ENCODE measurements at regions not wholly inside any gene's neighbourhood (a gene's known extent, or its start where the extent isn't known, plus 50 kb on each side); places are given as distances from the start of the nearest gene placed in this dataset.

DNA sequence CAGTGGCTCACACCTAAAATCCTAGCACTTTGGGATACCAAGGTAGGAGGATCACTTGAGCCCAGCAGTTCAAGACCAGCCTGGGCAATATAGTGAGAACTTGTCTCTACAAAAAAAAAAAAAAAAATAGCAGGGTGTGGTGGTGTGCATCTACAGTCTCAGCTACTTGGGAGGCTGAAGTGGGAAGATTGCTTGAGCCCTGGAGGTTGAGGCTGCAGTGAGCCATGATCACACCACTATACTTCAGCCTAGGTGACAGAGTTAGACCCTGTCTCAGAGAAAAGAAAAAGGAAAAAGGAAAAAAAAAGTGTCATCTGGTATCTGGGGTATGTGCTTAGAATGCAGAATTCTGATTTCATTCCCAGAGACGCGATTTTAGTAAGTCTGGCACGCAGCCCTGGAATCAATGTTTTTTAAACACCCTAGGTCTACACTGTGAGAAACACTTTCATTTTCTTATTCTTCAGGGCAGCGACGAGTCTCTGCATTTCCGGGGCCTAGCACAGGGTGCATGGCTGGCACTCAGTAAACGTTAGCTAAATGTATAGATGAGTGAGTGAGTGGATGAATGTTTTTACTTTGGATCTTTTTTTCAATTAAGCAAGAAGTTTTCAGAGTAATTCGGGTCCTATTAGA is 243.8 kb upstream of the PWP1 start:
- DNase-seq (ENCODE audit: low read depth in 2 of 2): no peak

- DNase-seq (ENCODE audit: low read depth in 2 of 2): no peak
These were observed 243.1 kb upstream of the PWP1 start for GRCh38 chr12:107442326-107442987.

DNA sequence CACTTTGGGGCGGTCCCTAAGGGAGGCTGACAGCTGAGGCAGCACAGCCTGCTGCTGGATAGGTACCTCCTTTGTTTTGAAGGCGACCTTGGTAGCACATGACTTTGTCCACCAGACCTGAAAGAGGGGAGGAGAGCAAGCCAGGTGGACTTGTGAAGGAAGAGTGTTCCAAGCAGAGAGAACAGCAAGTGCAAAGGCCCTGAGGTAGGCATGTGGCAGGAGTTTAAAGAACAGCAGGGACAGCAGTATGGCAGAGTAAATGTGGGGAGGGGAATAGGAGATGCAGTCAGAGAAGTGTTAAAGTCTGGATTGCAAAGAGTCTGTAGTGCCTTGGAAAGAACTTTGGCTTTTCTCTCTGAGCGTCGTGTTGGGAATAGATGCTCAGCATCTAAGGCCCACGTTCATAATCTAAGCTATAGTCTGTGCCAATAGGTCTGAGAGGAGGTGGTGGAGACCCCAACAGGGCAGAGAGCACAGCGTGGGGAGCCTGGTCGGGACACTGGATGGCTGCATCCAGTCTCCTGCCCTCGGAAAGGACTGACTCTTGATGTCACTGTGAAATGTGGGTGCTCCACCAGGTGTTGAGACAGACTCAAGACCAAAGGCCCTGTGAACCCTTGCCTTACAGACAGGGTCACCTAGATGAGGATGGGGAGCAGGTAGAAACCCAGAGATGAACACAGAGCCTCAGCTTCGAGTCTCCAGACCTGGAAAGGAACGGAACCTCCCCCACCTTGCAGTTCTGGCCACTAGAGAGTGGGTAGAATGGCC is 242.1 kb upstream of the PWP1 start:
- DNase-seq (ENCODE audit: low read depth in 2 of 2): no peak

GRCh38 chr12:107444771-107445170 is 240.8 kb upstream of the PWP1 start:
- DNase-seq (ENCODE audit: low read depth in 2 of 2): no peak

GRCh38 chr12:107446476-107446875 is 239.1 kb upstream of the PWP1 start:
- DNase-seq (ENCODE audit: low read depth in 2 of 2): no peak

- no peak for DNase-seq (ENCODE audit: low read depth in 2 of 2)
These were observed 238.3 kb upstream of the PWP1 start for GRCh38 chr12:107447336-107447735.

- DNase-seq (ENCODE audit: low read depth in 2 of 2): no peak
These were observed 237.4 kb upstream of the PWP1 start for GRCh38 chr12:107448198-107448597.

DNA sequence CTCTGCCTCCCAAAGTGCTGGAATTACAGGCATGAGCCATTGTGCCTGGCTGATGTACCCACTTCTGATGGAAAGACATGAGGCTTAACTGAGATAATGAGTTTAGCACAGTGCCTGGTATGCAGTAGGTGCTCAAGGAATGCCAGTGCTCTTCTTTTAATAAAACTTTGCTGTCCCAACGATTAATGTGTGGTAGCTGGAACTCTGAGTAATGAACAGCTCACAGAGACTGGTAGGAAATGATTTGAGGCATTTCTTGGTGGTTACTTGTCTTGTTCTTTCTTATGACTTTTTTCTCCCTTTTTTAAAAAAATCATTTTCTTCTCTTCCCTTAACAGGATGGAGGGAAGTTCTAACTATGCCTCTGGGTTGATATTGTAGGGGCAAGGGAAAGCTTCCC is 235.7 kb upstream of the PWP1 start:
- no peak for DNase-seq (ENCODE audit: low read depth in 2 of 2)

DNA sequence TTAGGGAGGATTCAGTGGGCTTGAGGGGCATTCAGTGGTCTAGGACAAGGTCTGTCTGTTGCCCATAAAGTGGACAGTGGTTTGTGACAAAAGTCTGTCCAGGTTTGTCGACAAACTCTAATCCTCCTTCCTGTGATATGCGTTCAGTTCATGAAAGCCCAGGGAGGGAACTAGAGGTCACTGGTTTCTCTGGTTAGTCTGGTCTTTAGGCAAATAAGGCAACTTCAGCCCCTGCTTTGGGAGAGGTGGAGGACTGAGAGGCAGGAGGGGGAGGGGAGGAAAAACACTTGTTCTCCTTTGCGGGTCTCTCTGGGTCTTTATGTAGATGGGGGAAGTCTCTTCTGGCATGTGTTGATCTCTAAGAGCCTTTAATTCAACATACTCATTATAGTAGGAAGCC is 235.1 kb upstream of the PWP1 start:
- DNase-seq (ENCODE audit: low read depth in 2 of 2): no peak

- no peak for DNase-seq (ENCODE audit: low read depth in 2 of 2)
These were observed 234.4 kb upstream of the PWP1 start for GRCh38 chr12:107451246-107451645.

GRCh38 chr12:107454109-107454830 is 231.3 kb upstream of the PWP1 start:
- DNase-seq (ENCODE audit: low read depth in 2 of 2): no peak

- no peak for DNase-seq (ENCODE audit: low read depth in 2 of 2)
These were observed 228.2 kb upstream of the PWP1 start for GRCh38 chr12:107457362-107457935.

DNA sequence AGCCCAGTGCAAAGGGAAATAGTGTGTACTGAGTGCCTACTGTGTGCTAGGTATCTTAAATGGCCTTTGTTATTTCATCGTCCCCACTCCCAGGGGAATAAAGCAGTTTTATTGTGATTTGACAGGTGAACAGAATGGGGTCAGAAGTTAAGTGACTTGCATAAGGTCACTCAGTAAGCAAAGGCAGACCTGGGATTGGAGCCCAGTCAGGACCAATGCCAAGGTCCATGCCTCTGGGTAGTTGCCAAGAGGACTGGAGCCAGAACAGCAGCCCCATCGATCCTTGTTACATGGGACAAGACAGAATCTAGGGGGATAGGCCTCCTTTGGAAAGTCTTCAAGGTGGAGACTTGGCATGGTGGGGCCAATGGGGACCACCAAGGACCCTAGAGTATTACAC is 227.4 kb upstream of the PWP1 start:
- no peak for DNase-seq (ENCODE audit: low read depth in 2 of 2)

DNA sequence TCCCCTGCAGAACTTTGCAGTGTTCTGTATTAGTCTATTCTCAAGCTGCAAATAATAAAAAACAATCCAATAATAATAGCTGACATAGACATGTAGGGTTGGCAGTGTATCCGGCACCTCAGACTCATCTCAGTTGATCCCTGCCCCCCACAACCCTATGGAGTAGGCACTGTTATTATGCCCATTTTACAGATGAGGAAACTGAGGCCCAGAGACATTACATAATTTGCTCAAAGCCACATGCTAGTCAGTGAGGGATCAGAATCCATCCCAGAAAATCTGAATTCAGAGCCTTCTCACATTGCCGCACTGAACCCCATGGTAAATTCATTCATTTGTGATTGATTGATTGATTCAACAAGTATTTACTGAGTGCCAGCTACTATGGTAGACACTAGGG is 226.6 kb upstream of the PWP1 start:
- DNase-seq (ENCODE audit: low read depth in 2 of 2): no peak

DNA sequence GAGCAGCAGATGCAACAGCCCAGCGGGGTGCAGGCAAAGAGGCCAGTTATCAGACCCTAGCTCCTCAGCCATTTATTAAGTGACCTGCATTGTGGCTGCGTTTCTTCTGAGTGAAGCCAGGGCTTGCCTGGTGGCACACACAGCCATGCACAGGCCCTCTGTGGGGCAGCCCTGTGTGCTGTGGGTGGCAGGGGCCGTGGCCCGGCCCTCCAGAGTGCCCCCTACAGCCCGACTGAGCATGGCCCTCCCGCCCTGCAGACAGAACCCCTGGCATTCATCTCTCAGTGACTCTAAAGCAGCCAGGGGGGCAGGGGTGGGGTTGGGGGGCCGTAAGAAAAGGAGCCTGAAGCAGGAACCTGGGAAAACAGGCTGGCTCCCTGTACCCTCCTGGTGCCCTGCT is 226.0 kb upstream of the PWP1 start:
- DNase-seq (ENCODE audit: low read depth in 2 of 2): no peak

GRCh38 chr12:107461222-107461975 is 224.2 kb upstream of the PWP1 start:
- DNase-seq (ENCODE audit: low read depth in 2 of 2): no peak

- no peak for DNase-seq (ENCODE audit: low read depth in 2 of 2)
These were observed 222.9 kb upstream of the PWP1 start for GRCh38 chr12:107462428-107463332.

DNA sequence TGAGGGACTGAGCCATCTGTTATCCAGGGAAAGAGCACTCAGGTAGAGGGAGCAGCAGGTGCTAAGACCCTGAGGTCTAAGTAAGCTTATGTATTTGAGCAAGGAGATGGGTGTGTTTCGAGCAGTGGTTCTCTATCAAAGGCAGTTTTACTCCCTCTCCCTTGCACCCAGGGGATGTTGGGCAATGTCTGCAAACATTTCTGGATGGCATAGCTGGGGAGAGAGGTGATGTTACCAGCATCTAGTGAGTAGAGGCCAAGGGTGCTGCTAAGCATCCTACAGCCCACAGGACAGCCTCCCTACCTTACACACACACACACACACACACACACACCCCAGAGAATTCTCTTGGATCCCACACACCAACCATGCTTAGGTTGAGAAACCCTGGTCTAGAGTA is 221.0 kb upstream of the PWP1 start:
- no peak for DNase-seq (ENCODE audit: low read depth in 2 of 2)

GRCh38 chr12:107465625-107466024 is 220.0 kb upstream of the PWP1 start:
- DNase-seq (ENCODE audit: low read depth in 2 of 2): no peak

DNA sequence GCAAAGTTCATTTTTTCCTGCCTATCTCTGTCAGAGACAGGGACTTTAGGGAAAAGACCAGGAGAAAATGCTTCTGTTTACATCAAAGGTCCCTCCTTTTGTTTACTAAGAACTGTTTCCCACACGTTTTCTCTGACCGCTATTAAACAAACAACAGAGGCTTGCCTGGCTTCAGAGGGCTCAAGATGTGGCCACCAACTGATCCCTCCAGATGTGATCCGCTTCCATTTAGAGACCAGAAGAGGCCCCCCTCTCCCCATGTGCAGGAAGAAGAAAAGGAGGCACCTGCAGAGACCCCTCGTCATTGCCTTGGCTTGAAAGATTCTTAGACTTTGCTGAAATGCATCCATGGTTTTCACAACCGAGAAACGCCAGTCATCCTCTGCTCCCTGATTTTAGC is 217.9 kb upstream of the PWP1 start:
- DNase-seq (ENCODE audit: low read depth in 2 of 2): no peak
